ENCODE measurements at regions not wholly inside any gene's neighbourhood (a gene's known extent, or its start where the extent isn't known, plus 50 kb on each side); places are given as distances from the start of the nearest gene placed in this dataset.
A peak's percentile ranks its signal among the peaks of the same experiment; 100 is the strongest.

- TF ChIP-seq NPAS2 (CRISPR knock-in tag; IDR thresholded peaks at IDR 0.05; ENCODE audit: borderline replicate concordance) (no peak), UBTF (CRISPR knock-in tag; IDR thresholded peaks at IDR 0.05) (no peak), KLF6 (CRISPR knock-in tag; IDR thresholded peaks at IDR 0.05) (peak; percentile 88), NKX3-1 (CRISPR knock-in tag; IDR thresholded peaks at IDR 0.05) (peak; percentile 95), ZBTB25 (CRISPR knock-in tag; IDR thresholded peaks at IDR 0.05) (peak; percentile 90), ZNF790 (CRISPR knock-in tag; IDR thresholded peaks at IDR 0.05; ENCODE audit: borderline replicate concordance) (no peak; the same call in 1 of the 2 replicates), SNAPC4 (CRISPR knock-in tag; IDR thresholded peaks at IDR 0.05) (no peak), PRMT3 (CRISPR knock-in tag; IDR thresholded peaks at IDR 0.05; ENCODE audit: borderline replicate concordance, low read depth) (peak; percentile 86; the same call in 1 of the 2 replicates), ZBTB43 (CRISPR knock-in tag; conservative IDR thresholded peaks at IDR 0.05) (peak; percentile 80), NCOA1 (CRISPR knock-in tag; IDR thresholded peaks at IDR 0.05) (no peak), PBX2 (CRISPR knock-in tag; IDR thresholded peaks at IDR 0.05) (no peak), ZNF264 (CRISPR knock-in tag; IDR thresholded peaks at IDR 0.05) (peak; percentile 86), ZNF776 (CRISPR knock-in tag; IDR thresholded peaks at IDR 0.05) (no peak), POLR2A (IDR thresholded peaks at IDR 0.05; ENCODE audit: insufficient read depth in 1 of 2, low read depth in 2 of 2, low read length in 2 of 2) (no peak), ZHX1 (CRISPR knock-in tag; IDR thresholded peaks at IDR 0.05; ENCODE audit: low read depth) (no peak)
These were observed 59.4 kb upstream of the RAPGEF1 start (continued) for GRCh38 chr9:131799177-131799823.
